ACHN (cell line): ENCODE measurements at regions not wholly inside any gene's neighbourhood (a gene's known extent, or its start where the extent isn't known, plus 50 kb on each side); places are given as distances from the start of the nearest gene placed in this dataset.

Source experiments
- DNase-seq: peaks from one replicate; pipeline ENCODE4 v3.0.0-alpha.2; 2015
- in situ Hi-C: cut with HindIII; loops from 2 replicates; pipeline ENCODE4 v1.10.0; 2017; ENCODE audit warnings: low sequenced_read_pairs, low pct_ligation_motif_present, low pct_unique_long_range_greater_than_20kb

- in situ Hi-C loops: no loop called here
- DNase-seq: no peak
These were observed 207.1 kb upstream of the HDAC9 start for GRCh38 chr7:18288322-18289037.

GRCh38 chr7:18289788-18290187 lies 205.8 kb upstream of the HDAC9 start:
- in situ Hi-C loops: no loop called here
- DNase-seq: no peak

- in situ Hi-C loops: no loop called here
- no peak for DNase-seq
These were observed 205.3 kb upstream of the HDAC9 start for GRCh38 chr7:18290223-18290622.

GRCh38 chr7:18290865-18291264 lies 204.7 kb upstream of the HDAC9 start:
- DNase-seq: no peak

GRCh38 chr7:18292584-18292983 lies 203.0 kb upstream of the HDAC9 start:
- in situ Hi-C loops: no loop called here

More at GRCh38 chr7:18290865-18291264, 204.7 kb upstream of the HDAC9 start:
- in situ Hi-C loops: no loop called here

GRCh38 chr7:18293759-18294158 lies 201.8 kb upstream of the HDAC9 start:
- no peak for DNase-seq
- in situ Hi-C loops: no loop called here

More at GRCh38 chr7:18292584-18292983, 203.0 kb upstream of the HDAC9 start:
- DNase-seq: no peak

- in situ Hi-C loops: no loop called here
- no peak for DNase-seq
These were observed 201.1 kb upstream of the HDAC9 start for GRCh38 chr7:18294411-18294810.

- in situ Hi-C loops: no loop called here
- DNase-seq: no peak
These were observed 199.6 kb upstream of the HDAC9 start for GRCh38 chr7:18295781-18296423.

- in situ Hi-C loops: no loop called here
- no peak for DNase-seq
These were observed 193.5 kb upstream of the HDAC9 start for GRCh38 chr7:18302097-18302496.

- no peak for DNase-seq
- in situ Hi-C loops: no loop called here
These were observed 189.7 kb upstream of the HDAC9 start for GRCh38 chr7:18305866-18306265.

- DNase-seq: no peak
- in situ Hi-C loops: no loop called here
These were observed 188.9 kb upstream of the HDAC9 start for GRCh38 chr7:18306696-18307095.

GRCh38 chr7:18308938-18309337 lies 186.6 kb upstream of the HDAC9 start:
- no peak for DNase-seq
- in situ Hi-C loops: no loop called here

- in situ Hi-C loops: no loop called here
- no peak for DNase-seq
These were observed 183.1 kb upstream of the HDAC9 start for GRCh38 chr7:18312482-18312881.

- in situ Hi-C loops: no loop called here
These were observed 181.6 kb upstream of the HDAC9 start for GRCh38 chr7:18313965-18314364.

GRCh38 chr7:18315241-18315640 lies 180.3 kb upstream of the HDAC9 start:
- in situ Hi-C loops: no loop called here
- DNase-seq: no peak

More at GRCh38 chr7:18313965-18314364, 181.6 kb upstream of the HDAC9 start:
- DNase-seq: no peak

- DNase-seq: no peak
- in situ Hi-C loops: no loop called here
These were observed 177.6 kb upstream of the HDAC9 start for GRCh38 chr7:18317941-18318340.

- DNase-seq: no peak
- in situ Hi-C loops: no loop called here
These were observed 175.1 kb upstream of the HDAC9 start for GRCh38 chr7:18320422-18320821.

GRCh38 chr7:18320971-18321567 lies 174.5 kb upstream of the HDAC9 start:
- DNase-seq: peak; percentile 65
- in situ Hi-C loops: no loop called here

- no peak for DNase-seq
- in situ Hi-C loops: no loop called here
These were observed 165.0 kb upstream of the HDAC9 start for GRCh38 chr7:18330548-18330947.

GRCh38 chr7:18336626-18337025 lies 158.9 kb upstream of the HDAC9 start:
- no peak for DNase-seq
- in situ Hi-C loops: no loop called here
